PC-9 (cell line): ENCODE measurements at regions not wholly inside any gene's neighbourhood (a gene's known extent, or its start where the extent isn't known, plus 50 kb on each side); places are given as distances from the start of the nearest gene placed in this dataset.

Experiments
- EZH2 ChIP-seq: fragments of 200-600 bp; sonication (generic); IDR thresholded peaks from 2 replicates; pipeline ENCODE4 v1.8.0; 2017; ENCODE audit warnings: antibody characterized with exemption, low read depth
- TF ChIP-seq, protein P1 (sequence below): fragments of 200-600 bp; sonication (generic); conservative IDR thresholded peaks from 2 replicates; pipeline ENCODE4 v1.6.1; 2017; ENCODE audit warnings: mixed run types, antibody characterized with exemption, mild to moderate bottlenecking, moderate library complexity

DNA sequence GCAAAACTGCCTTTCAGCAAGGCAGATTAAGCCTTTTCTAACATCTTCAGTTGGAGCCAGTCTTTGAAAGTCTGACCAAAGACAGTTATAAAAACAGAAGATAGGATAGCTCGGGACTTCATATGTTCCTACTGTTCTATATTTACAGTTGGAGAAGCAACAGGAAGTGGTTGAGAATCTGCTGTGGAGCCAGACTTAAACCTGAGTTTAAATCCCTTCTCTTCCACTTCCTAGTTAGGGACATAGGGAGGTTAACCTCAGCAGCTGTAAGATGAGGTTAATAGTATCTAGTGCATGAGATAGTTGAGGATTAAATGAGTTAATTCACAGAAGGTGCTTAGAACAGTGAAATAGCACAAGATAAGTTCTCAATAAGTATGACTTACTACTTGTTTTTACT, 84.5 kb upstream of the FREM1 start:
- TF ChIP-seq, protein P1, sequence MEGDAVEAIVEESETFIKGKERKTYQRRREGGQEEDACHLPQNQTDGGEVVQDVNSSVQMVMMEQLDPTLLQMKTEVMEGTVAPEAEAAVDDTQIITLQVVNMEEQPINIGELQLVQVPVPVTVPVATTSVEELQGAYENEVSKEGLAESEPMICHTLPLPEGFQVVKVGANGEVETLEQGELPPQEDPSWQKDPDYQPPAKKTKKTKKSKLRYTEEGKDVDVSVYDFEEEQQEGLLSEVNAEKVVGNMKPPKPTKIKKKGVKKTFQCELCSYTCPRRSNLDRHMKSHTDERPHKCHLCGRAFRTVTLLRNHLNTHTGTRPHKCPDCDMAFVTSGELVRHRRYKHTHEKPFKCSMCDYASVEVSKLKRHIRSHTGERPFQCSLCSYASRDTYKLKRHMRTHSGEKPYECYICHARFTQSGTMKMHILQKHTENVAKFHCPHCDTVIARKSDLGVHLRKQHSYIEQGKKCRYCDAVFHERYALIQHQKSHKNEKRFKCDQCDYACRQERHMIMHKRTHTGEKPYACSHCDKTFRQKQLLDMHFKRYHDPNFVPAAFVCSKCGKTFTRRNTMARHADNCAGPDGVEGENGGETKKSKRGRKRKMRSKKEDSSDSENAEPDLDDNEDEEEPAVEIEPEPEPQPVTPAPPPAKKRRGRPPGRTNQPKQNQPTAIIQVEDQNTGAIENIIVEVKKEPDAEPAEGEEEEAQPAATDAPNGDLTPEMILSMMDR, result no peak
- TF ChIP-seq EZH2, result no peak
